NT2/D1 (cell line): ENCODE measurements at regions not wholly inside any gene's neighbourhood (a gene's known extent, or its start where the extent isn't known, plus 50 kb on each side); places are given as distances from the start of the nearest gene placed in this dataset.

Experiments used
- DNase-seq: peaks from one replicate; pipeline ENCODE4 v3.0.0-alpha.2; 2011; ENCODE audit warnings: low read depth, low spot score
- H3K27me3 ChIP-seq: 2 replicates; pipeline ENCODE4 v1.6.0; 2011; ENCODE audit warnings: mild to moderate bottlenecking; ENCODE audit not compliant: insufficient read length, insufficient read depth
- H3K36me3 ChIP-seq: 2 replicates; pipeline ENCODE4 v1.6.1; 2011; ENCODE audit warnings: mild to moderate bottlenecking, low read length, mixed read lengths; ENCODE audit not compliant: insufficient read depth, insufficient read length
- H3K4me1 ChIP-seq: 2 replicates; pipeline ENCODE4 v1.5.1; 2011; ENCODE audit not compliant: insufficient read depth, insufficient read length
- H3K4me3 ChIP-seq: 2 replicates; pipeline ENCODE4 v1.5.1; 2011; ENCODE audit warnings: low read depth; ENCODE audit not compliant: insufficient read length
- H3K9ac ChIP-seq: 2 replicates; pipeline ENCODE4 v1.6.0; 2011; ENCODE audit warnings: low read depth; ENCODE audit not compliant: insufficient read length
- H3K9me3 ChIP-seq: 2 replicates; pipeline ENCODE4 v1.5.1; 2011; ENCODE audit warnings: mild to moderate bottlenecking, low read length; ENCODE audit not compliant: insufficient read depth
- SUZ12 ChIP-seq: IDR thresholded peaks from 2 replicates; pipeline ENCODE4 v1.6.1; 2011; ENCODE audit not compliant: insufficient read length, insufficient read depth; ENCODE audit errors: extremely low read depth
- YY1 ChIP-seq: IDR thresholded peaks from 2 replicates; pipeline ENCODE4 v1.6.1; 2011; ENCODE audit not compliant: insufficient read length, insufficient read depth
- ZNF274 ChIP-seq: IDR thresholded peaks from 2 replicates; pipeline ENCODE4 v1.6.1; 2011; ENCODE audit warnings: mild to moderate bottlenecking, low read depth, low read length

DNA sequence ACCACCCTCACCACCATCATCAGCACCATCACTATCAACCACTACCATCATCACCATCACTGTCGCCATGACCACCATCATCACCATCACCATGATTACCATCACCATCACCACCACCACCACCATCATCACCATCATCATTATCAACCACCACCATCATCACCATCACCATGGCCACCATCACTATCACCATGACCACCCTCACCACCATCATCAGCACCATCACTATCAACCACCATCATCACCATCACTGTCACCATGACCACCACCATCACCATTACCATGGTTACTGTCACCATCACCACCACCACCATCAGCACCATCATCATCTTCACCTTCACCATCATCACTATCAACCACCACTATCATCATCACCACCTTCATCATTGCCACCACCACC lies 183.4 kb downstream of the SHANK2 start:
- Histone ChIP-seq H3K27me3 (no peaks in the 10 kb centered on the region), H3K36me3 (no peaks in the 10 kb centered on the region), H3K9ac (no peak overlapping the region), H3K9me3 (peaks cover 7% of the 10 kb centered on the region; the same call in 1 of the 2 replicates), H3K4me1 (peaks cover 3% of the 10 kb centered on the region), H3K4me3 (no peak overlapping the region)
- DNase-seq, result no peak
- TF ChIP-seq SUZ12 (no peak), ZNF274 (no peak), YY1 (no peak)

DNA sequence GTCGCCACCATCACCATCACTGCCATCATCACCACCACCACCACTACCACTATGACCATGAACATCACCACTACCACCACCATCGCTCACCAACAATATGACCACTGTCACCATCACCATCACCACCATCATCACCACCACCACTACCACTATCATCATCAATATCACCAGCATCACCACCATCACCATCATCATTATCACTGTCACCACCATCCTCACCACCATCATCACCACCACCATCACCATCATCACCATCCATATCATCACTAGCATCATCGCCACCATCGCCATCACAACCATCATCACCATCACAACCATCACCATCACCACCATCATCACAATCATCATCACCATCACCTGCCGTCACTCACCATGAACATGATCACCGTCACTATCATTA lies 184.6 kb downstream of the SHANK2 start:
- Histone ChIP-seq H3K9me3 (peaks cover 7% of the 10 kb centered on the region; the same call in 1 of the 2 replicates), H3K9ac (no peak overlapping the region), H3K4me1 (peaks cover 4% of the 10 kb centered on the region), H3K36me3 (no peaks in the 10 kb centered on the region), H3K27me3 (no peaks in the 10 kb centered on the region), H3K4me3 (no peak overlapping the region)
- no peak for DNase-seq
- TF ChIP-seq YY1 (no peak), ZNF274 (no peak), SUZ12 (no peak)

DNA sequence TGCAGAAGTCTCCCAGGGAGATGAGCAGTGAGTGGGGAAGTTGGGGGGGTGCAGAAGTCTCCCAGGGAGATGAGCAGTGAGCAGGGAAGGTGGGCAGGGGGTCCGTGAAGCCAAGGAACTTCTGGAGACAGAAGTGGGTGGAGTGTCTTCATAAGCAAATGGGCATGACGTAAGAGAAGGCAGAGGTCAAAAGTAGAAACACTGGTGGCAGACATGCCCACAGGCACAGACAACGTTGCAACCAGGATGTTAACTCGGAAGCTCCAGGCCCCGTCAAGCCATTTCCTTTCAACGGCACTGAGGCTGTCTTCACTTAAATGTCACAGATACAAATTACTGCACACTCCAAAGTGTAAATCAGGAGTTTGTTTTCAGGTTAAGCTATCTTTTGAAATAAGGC lies 186.1 kb downstream of the SHANK2 start:
- Histone ChIP-seq H3K4me1 (peaks cover 4% of the 10 kb centered on the region), H3K9me3 (peaks cover 7% of the 10 kb centered on the region; the same call in 1 of the 2 replicates), H3K27me3 (no peaks in the 10 kb centered on the region), H3K9ac (no peak overlapping the region), H3K4me3 (no peak overlapping the region), H3K36me3 (no peaks in the 10 kb centered on the region)
- no peak for DNase-seq
- TF ChIP-seq ZNF274, result no peak

DNA sequence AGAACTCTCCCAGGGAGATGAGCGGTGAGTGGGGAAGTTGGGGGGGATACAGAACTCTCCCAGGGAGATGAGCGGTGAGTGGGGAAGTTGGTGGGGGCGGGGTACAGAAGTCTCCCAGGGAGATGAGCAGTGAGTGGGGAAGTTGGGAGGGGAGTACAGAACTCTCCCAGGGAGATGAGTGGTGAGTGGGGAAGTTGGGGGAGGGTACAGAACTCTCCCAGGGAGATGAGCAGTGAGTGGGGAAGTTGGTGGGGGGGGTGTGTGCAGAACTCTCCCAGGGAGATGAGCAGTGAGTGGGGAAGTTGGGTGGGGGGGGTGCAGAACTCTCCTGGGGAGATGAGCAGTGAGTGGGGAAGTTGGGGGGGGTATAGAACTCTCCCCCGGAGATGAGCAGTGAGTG lies 186.5 kb downstream of the SHANK2 start:
- no peak for DNase-seq
- Histone ChIP-seq H3K4me1 (peaks cover 4% of the 10 kb centered on the region), H3K9me3 (peaks cover 7% of the 10 kb centered on the region; the same call in 1 of the 2 replicates), H3K4me3 (no peak overlapping the region), H3K27me3 (no peaks in the 10 kb centered on the region), H3K9ac (no peak overlapping the region), H3K36me3 (no peaks in the 10 kb centered on the region)
- TF ChIP-seq ZNF274 (no peak), SUZ12 (no peak), YY1 (no peak)

DNA sequence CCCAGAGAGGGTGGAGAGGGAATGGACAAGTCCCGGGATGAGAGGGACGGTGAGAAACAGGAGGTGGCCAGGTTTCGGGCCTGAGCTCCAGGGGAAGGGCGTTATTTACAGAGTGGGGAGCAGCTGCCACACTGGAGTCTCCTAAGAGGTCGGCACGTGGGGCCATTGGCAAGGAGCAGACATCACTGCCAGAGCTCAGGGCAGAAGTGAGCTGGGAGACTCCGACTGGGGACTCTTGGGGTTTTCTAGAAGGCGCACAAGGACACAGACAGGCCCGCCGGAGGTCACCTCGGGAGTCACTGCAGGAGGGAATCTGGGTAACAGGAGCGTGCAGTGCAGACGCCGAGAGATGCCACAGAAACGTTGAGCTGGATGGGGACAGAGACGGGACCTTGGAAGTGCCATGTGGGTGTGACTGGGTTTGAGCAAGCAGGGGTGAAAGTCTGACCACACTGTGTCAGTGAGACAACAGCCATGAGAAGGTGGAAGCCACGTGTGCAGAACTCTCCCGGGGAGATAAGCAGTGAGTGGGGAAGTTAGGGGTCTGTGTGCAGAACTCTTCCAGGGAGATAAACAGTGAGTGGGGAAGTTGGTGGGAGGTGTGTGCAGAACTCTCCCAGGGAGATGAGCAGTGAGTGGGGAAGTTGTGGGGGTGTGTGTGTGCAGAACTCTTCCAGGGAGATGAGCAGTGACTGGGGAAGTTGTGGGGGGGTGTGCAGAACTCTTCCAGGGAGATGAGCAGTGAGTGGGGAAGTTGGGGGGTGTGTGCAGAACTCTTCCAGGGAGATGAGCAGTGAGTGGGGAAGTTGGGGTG lies 187.5 kb downstream of the SHANK2 start:
- DNase-seq, result no peak
- H3K27me3 ChIP-seq, result no peaks in the 10 kb centered on the region

DNA sequence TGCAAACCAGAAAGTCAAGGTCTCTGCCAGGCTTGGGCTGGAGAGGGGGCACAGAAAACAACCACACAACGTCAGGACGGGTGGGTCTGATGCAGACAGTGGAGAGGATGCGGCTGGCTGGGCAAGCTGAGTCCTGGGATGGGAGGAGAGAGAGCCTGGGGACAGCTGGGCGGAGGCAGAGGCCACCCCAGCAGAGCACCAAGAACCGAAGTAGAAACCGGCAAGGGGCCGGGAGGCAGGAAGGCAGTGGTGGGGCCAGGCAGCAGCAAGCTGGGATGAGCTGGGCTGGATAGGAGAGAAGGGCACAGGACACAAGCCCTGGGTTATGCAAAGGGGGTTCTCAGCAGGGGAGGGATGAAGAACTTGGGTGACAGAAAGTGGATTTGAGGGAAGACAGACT lies 188.2 kb downstream of the SHANK2 start:
- TF ChIP-seq SUZ12, result no peak
- TF ChIP-seq YY1, result no peak
- TF ChIP-seq ZNF274, result no peak
- H3K9ac ChIP-seq, result no peak overlapping the region

More for the DNA sequence above, 187.5 kb downstream of the SHANK2 start:
- no peaks in the 10 kb centered on the region for H3K36me3 ChIP-seq
- no peak overlapping the region for H3K4me3 ChIP-seq
- peaks cover 4% of the 10 kb centered on the region for H3K4me1 ChIP-seq
- no peak overlapping the region for H3K9ac ChIP-seq
- peaks cover 7% of the 10 kb centered on the region; the same call in 1 of the 2 replicates for H3K9me3 ChIP-seq
- TF ChIP-seq YY1 (no peak), ZNF274 (no peak), SUZ12 (no peak)

DNA sequence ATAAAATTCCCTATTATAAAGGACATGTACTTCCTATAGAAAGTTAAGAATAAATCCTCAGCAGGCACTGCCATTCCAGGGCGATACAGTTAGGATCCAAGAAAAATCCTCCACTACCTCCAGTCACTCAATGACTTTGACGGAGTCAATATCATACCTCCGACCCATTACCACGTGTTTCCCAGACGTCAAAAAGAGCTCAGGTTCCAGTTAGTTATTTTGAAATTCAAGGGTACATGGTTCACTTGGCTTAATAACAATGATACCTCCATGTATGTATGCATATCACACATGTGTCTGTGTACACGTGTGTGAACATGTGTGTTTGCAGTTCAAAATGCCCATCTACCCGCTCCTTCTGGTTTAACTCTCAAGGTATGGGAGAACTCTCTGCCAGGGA lies 189.2 kb downstream of the SHANK2 start:
- no peaks in the 10 kb centered on the region for H3K36me3 ChIP-seq
- no peak overlapping the region for H3K4me3 ChIP-seq
- no peak for DNase-seq
- H3K27me3 ChIP-seq, result no peaks in the 10 kb centered on the region
- peaks cover 4% of the 10 kb centered on the region for H3K4me1 ChIP-seq
- peaks cover 1% of the 10 kb centered on the region; the same call in 1 of the 2 replicates for H3K9me3 ChIP-seq
- no peak for TF ChIP-seq SUZ12
- TF ChIP-seq ZNF274, result no peak
- no peak for TF ChIP-seq YY1
- no peak overlapping the region for H3K9ac ChIP-seq

More for the DNA sequence above, 188.2 kb downstream of the SHANK2 start:
- Histone ChIP-seq H3K27me3 (no peaks in the 10 kb centered on the region), H3K36me3 (no peaks in the 10 kb centered on the region), H3K9me3 (peaks cover 7% of the 10 kb centered on the region; the same call in 1 of the 2 replicates), H3K4me1 (peaks cover 4% of the 10 kb centered on the region), H3K4me3 (no peak overlapping the region)
- no peak for DNase-seq

DNA sequence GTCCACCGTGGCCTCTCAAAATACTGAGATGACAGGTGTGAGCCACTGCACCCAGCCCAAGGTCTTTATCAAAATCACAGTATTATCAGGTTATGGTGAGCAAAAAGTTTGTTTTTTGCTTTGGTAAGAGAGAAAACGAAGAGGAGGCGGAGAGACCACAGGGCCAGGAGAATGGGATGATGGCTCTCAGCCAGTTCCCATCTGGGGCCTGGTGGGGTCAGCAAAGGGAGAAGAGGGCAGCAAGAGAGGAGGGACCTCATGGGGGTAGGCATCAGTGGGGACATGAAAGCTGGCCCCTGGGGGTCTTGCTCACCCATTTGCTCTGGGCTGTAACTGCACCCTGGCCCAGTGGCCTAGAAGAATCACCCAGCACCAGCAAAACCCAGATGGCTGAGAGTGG lies 190.2 kb downstream of the SHANK2 start:
- no peak for DNase-seq
- H3K27me3 ChIP-seq, result no peaks in the 10 kb centered on the region
- H3K4me3 ChIP-seq, result no peak overlapping the region
- H3K4me1 ChIP-seq, result peaks cover 4% of the 10 kb centered on the region
- H3K36me3 ChIP-seq, result no peaks in the 10 kb centered on the region
- no peak overlapping the region for H3K9ac ChIP-seq
- H3K9me3 ChIP-seq, result no peaks in the 10 kb centered on the region
- TF ChIP-seq SUZ12 (no peak), YY1 (no peak), ZNF274 (no peak)
